Heart left ventricle (tissue), 16 donors: ENCODE measurements at regions not wholly inside any gene's neighbourhood (a gene's known extent, or its start where the extent isn't known, plus 50 kb on each side); places are given as distances from the start of the nearest gene placed in this dataset.

ENCODE experiments used
- ATAC-seq, 4 donors: fragments of 200-7000 bp; cut with Tn5 transposase; one replicate each; pipeline ENCODE4 v1.9.1; 2020 to 2022; ENCODE audit warnings: moderate library complexity in 4 of 4, mild to moderate bottlenecking in 3 of 4, moderate number of reproducible peaks in 1 of 4
- DNase-seq, 5 donors: peaks; one replicate each; pipeline ENCODE4 v3.0.0-alpha.2; 2020
- H3K27ac ChIP-seq, 12 donors: fragments of 200-600 bp; sonication (generic) in 4 of 12; one replicate each; pipeline versions ENCODE4 v1.5.0 to v1.8.0; 2016 to 2022; ENCODE audit warnings: mild to moderate bottlenecking in 2 of 12
- H3K27me3 ChIP-seq, 9 donors: fragments of 200-600 bp; sonication (generic) in 2 of 9; one replicate each; pipeline versions ENCODE4 v1.5.1 to v1.8.0; 2016 to 2022; ENCODE audit warnings: mild to moderate bottlenecking in 3 of 9
- H3K36me3 ChIP-seq, 9 donors: fragments of 200-600 bp; sonication (generic) in 2 of 9; one replicate each; pipeline versions ENCODE4 v1.5.0 to v1.8.0; 2018 to 2022; ENCODE audit warnings: mild to moderate bottlenecking in 2 of 9
- H3K4me1 ChIP-seq, 12 donors: fragments of 200-600 bp; sonication (generic) in 4 of 12; one replicate each; pipeline versions ENCODE4 v1.5.0 to v1.8.0; 2016 to 2022; ENCODE audit warnings: mild to moderate bottlenecking in 3 of 12
- H3K4me3 ChIP-seq, 12 donors: fragments of 200-600 bp; sonication (generic) in 4 of 12; one replicate each; pipeline versions ENCODE4 v1.5.0 to v1.8.0; 2017 to 2022; ENCODE audit warnings: mild to moderate bottlenecking in 9 of 12, moderate library complexity in 4 of 12
- H3K9me3 ChIP-seq, 12 donors: fragments of 200-600 bp; sonication (generic) in 4 of 12; one replicate each; pipeline versions ENCODE4 v1.5.0 to v1.8.0; 2016 to 2022; ENCODE audit warnings: mild to moderate bottlenecking in 1 of 12
- CTCF ChIP-seq, 12 donors: fragments of 200-600 bp; sonication (generic) in 4 of 12; IDR thresholded peaks; one replicate each; pipeline versions ENCODE4 v1.5.0 to v1.8.0; 2018 to 2022; ENCODE audit warnings: antibody characterized with exemption in 12 of 12, mild to moderate bottlenecking in 5 of 12
- POLR2A ChIP-seq, 2 donors: fragments of 450-650 bp; IDR thresholded peaks; one replicate each; pipeline ENCODE4 v1.6.1; 2017; ENCODE audit warnings: antibody characterized with exemption in 2 of 2, mild to moderate bottlenecking in 2 of 2, moderate library complexity in 2 of 2
- WGBS, 4 donors: extraction: QIAGEN DNeasy Blood & Tissue Kit in 2 of 4; methylation state at CpG; one replicate each; pipeline versions ENCODE4 v1.1.5 to v1.1.7; 2013 to 2018; 5-methylcytosine and 5-hydroxymethylcytosine counted together
- intact Hi-C, 10 donors: fragments of 100-400 bp; cut with DNase I; formaldehyde crosslinking; loops; one replicate each; pipeline versions ENCODE4 v1.11.1 to v1.14.2; 2022
- donor health status: ischemic (EF 13 %, LVEDD 7.1; RV severe dilation, severe dysfunction).
- donor health status: healthy with polysubstance abuse.
- donor health status: DM: no; HTN: yes; CAD: no.
- donor health status: DM: no; HTN: no; CAD: no.
- donor health status: ischemic (EF 25% LVEDD 6.9; RV normal size, moderate dysfunction).
- donor health status: ischemic (EF 25% LVEDD 5.7; RV mildly dilated, moderate dysfunction).
- donor health status: healthy.
- donor health status: DM: yes; HTN: yes; CAD: no.
- donor health status: ischemic (EF 35%, LVEDD 5.7; RV mildly dilated, moderate dysfunction).
- donor health status: nonischemic (EF 11% LVEDD 7.7; RV severe dilation, severe dysfunction).
- donor health status: DM: yes; HTN: yes; CAD: no.
- donor health status: PGD.
- donor health status: ischemic (EF 29% LVEDD 5.4; RV normal size, mild dysfunction).
- donor health status: nonischemic (EF 23%, LVEDD 6.1; RV moderate dilation, normal function).

GRCh38 chr10:121159670-121160069 lies 308.5 kb downstream of the WDR11 start:
- ATAC-seq (no peak), DNase-seq (no peak)
- TF ChIP-seq POLR2A (IDR thresholded peaks at IDR 0.05) (no peak), CTCF (IDR thresholded peaks at IDR 0.05) (no peak)
- Histone ChIP-seq H3K36me3 (no peaks in the 10 kb centered on the region), H3K27me3 (peaks cover 0 to 1% (median 0%) of the 10 kb centered on the region in 9 donors), H3K27ac (no peak overlapping the region), H3K9me3 (peaks cover 0 to 14% (median 0%) of the 10 kb centered on the region in 12 donors), H3K4me3 (no peak overlapping the region), H3K4me1 (no peaks in the 10 kb centered on the region)
- WGBS, 4 donors, result 79 to 92% (median 85%) methylated on average over 5 of the region's 5 CpGs
- intact Hi-C loops, result no loop called here

GRCh38 chr10:121165276-121165675 lies 314.1 kb downstream of the WDR11 start:
- H3K4me1 ChIP-seq, result no peaks in the 10 kb centered on the region
- no peaks in the 10 kb centered on the region for H3K36me3 ChIP-seq
- intact Hi-C loops, result no loop called here
- H3K27me3 ChIP-seq, result peaks cover 0 to 18% (median 0%) of the 10 kb centered on the region in 9 donors
- WGBS, 4 donors, result 68 to 82% (median 71%) methylated on average over 4 of the region's 4 CpGs
- no peak for ATAC-seq
- H3K4me3 ChIP-seq, result no peak overlapping the region
- H3K27ac ChIP-seq, result no peak overlapping the region
- TF ChIP-seq CTCF (IDR thresholded peaks at IDR 0.05) (no peak), POLR2A (IDR thresholded peaks at IDR 0.05) (no peak)
- DNase-seq, result no peak
- H3K9me3 ChIP-seq, result peaks cover 0 to 14% (median 0%) of the 10 kb centered on the region in 12 donors

- peaks cover 0 to 18% (median 0%) of the 10 kb centered on the region in 9 donors for H3K27me3 ChIP-seq
- H3K36me3 ChIP-seq, result no peaks in the 10 kb centered on the region
- no peak overlapping the region for H3K4me3 ChIP-seq
- no peak for TF ChIP-seq POLR2A (IDR thresholded peaks at IDR 0.05)
- TF ChIP-seq CTCF (IDR thresholded peaks at IDR 0.05), result no peak
- WGBS, 4 donors, result 52 to 61% (median 55%) methylated on average over 10 of the region's 10 CpGs
- H3K4me1 ChIP-seq, result no peaks in the 10 kb centered on the region
- H3K9me3 ChIP-seq, result peaks cover 0 to 14% (median 0%) of the 10 kb centered on the region in 12 donors
- H3K27ac ChIP-seq, result no peak overlapping the region
- intact Hi-C loops, result no loop called here
- no peak for DNase-seq
- ATAC-seq, result no peak
These were observed 316.5 kb downstream of the WDR11 start for GRCh38 chr10:121167534-121168243.

GRCh38 chr10:121168545-121169216 lies 317.5 kb downstream of the WDR11 start:
- Histone ChIP-seq H3K27ac (no peak overlapping the region), H3K27me3 (peaks cover 0 to 18% (median 0%) of the 10 kb centered on the region in 9 donors), H3K36me3 (no peaks in the 10 kb centered on the region), H3K9me3 (peaks cover 0 to 14% (median 0%) of the 10 kb centered on the region in 12 donors), H3K4me3 (no peak overlapping the region), H3K4me1 (no peaks in the 10 kb centered on the region)
- WGBS, 4 donors, result 53 to 65% (median 61%) methylated on average over 4 to 5 of the region's 5 CpGs
- TF ChIP-seq POLR2A (IDR thresholded peaks at IDR 0.05) (no peak), CTCF (IDR thresholded peaks at IDR 0.05) (no peak)
- DNase-seq (no peak), ATAC-seq (no peak)
- intact Hi-C loops, result no loop called here
